ENCODE measurements at regions not wholly inside any gene's neighbourhood (a gene's known extent, or its start where the extent isn't known, plus 50 kb on each side); places are given as distances from the start of the nearest gene placed in this dataset.

GRCh38 chr10:70958396-70958795 is 70.0 kb upstream of the PCBD1 start:
- TF ChIP-seq YY1 (IDR thresholded peaks at IDR 0.05; ENCODE audit: low read depth) (no peak), RAD21 (IDR thresholded peaks at IDR 0.05; ENCODE audit: low read depth) (no peak), USF1 (IDR thresholded peaks at IDR 0.05) (no peak), REST (IDR thresholded peaks at IDR 0.05; ENCODE audit: low read depth) (no peak)

All from Ishikawa (cell line).